H9 (cell line): ENCODE measurements at regions not wholly inside any gene's neighbourhood (a gene's known extent, or its start where the extent isn't known, plus 50 kb on each side); places are given as distances from the start of the nearest gene placed in this dataset.

Experiments used
- DNase-seq: peaks from one replicate; pipeline ENCODE4 v3.0.0-alpha.2; 2017
- H2AFZ ChIP-seq: one replicate; pipeline ENCODE4 v1.6.1; 2013; ENCODE audit warnings: mild to moderate bottlenecking, low read length, control low read depth, moderate library complexity
- H2AK5ac ChIP-seq: 2 replicates; pipeline ENCODE4 v1.6.1; 2013; ENCODE audit warnings: low read length, control low read depth, mixed read lengths; ENCODE audit not compliant: insufficient read length
- H2BK120ac ChIP-seq: one replicate; pipeline ENCODE4 v1.6.1; 2013; ENCODE audit warnings: low read depth, mild to moderate bottlenecking, low read length, control low read depth, inconsistent platforms; ENCODE audit not compliant: poor library complexity, severe bottlenecking
- H2BK12ac ChIP-seq: 2 replicates; pipeline ENCODE4 v1.6.1; 2013; ENCODE audit warnings: low read length, control low read depth, mixed read lengths, low read depth; ENCODE audit not compliant: insufficient read length
- H2BK15ac ChIP-seq: 2 replicates; pipeline ENCODE4 v1.6.1; 2013; ENCODE audit warnings: low read depth, low read length, control low read depth
- H2BK20ac ChIP-seq: one replicate; pipeline ENCODE4 v1.6.1; 2013; ENCODE audit warnings: low read depth, mild to moderate bottlenecking, low read length, control low read depth, inconsistent platforms; ENCODE audit not compliant: poor library complexity, severe bottlenecking
- H2BK5ac ChIP-seq: 2 replicates; pipeline ENCODE4 v1.6.1; 2013; ENCODE audit warnings: low read length, control low read depth, mixed read lengths; ENCODE audit not compliant: insufficient read length
- H3K14ac ChIP-seq: 2 replicates; pipeline ENCODE4 v1.6.1; 2013; ENCODE audit warnings: low read length, control low read depth; ENCODE audit not compliant: insufficient read depth
- H3K18ac ChIP-seq: 2 replicates; pipeline ENCODE4 v1.6.1; 2013; ENCODE audit warnings: low read depth, mild to moderate bottlenecking, mixed read lengths, low read length, control low read depth; ENCODE audit not compliant: insufficient read length
- H3K23ac ChIP-seq: 2 replicates; pipeline ENCODE4 v1.6.1; 2013; ENCODE audit warnings: low read length, control low read depth, mixed read lengths, low read depth; ENCODE audit not compliant: insufficient read length
- H3K23me2 ChIP-seq: 2 replicates; pipeline ENCODE4 v1.6.1; 2013; ENCODE audit warnings: low read depth, mild to moderate bottlenecking, mixed read lengths, low read length, control low read depth; ENCODE audit not compliant: insufficient read length, poor library complexity, severe bottlenecking
- H3K27ac ChIP-seq: 2 replicates; pipeline ENCODE4 v1.5.1; 2013; ENCODE audit warnings: low read length, control low read depth, mixed read lengths, low read depth; ENCODE audit not compliant: insufficient read length
- H3K27me3 ChIP-seq: 2 replicates; pipeline ENCODE4 v1.6.1; 2013; ENCODE audit warnings: low read length, control low read depth, inconsistent platforms; ENCODE audit not compliant: insufficient read depth
- H3K4ac ChIP-seq: 2 replicates; pipeline ENCODE4 v1.6.1; 2013; ENCODE audit warnings: low read depth, mild to moderate bottlenecking, control low read depth, inconsistent platforms, low read length, moderate library complexity
- H3K4me1 ChIP-seq: 2 replicates; pipeline ENCODE4 v1.6.1; 2013; ENCODE audit warnings: low read length, control low read depth, inconsistent platforms; ENCODE audit not compliant: insufficient read depth
- H3K4me2 ChIP-seq: 2 replicates; pipeline ENCODE4 v1.6.1; 2013; ENCODE audit warnings: low read length, control low read depth, mixed read lengths; ENCODE audit not compliant: insufficient read length, insufficient read depth
- H3K56ac ChIP-seq: 2 replicates; pipeline ENCODE4 v1.6.1; 2013; ENCODE audit warnings: low read depth, mild to moderate bottlenecking, mixed read lengths, low read length, control low read depth; ENCODE audit not compliant: insufficient read length
- H3K79me1 ChIP-seq: 2 replicates; pipeline ENCODE4 v1.6.1; 2013; ENCODE audit warnings: low read depth, mild to moderate bottlenecking, moderate library complexity, low read length, control low read depth, inconsistent platforms; ENCODE audit not compliant: insufficient read depth, poor library complexity, severe bottlenecking
- H3K79me2 ChIP-seq: 2 replicates; pipeline ENCODE4 v1.6.1; 2013; ENCODE audit warnings: low read length, control low read depth, inconsistent platforms; ENCODE audit not compliant: insufficient read depth
- H3K9ac ChIP-seq: 2 replicates; pipeline ENCODE4 v1.6.1; 2013; ENCODE audit warnings: low read length, control low read depth, mixed read lengths; ENCODE audit not compliant: insufficient read length; ENCODE audit errors: extremely low read depth
- H3K9me3 ChIP-seq: one replicate; pipeline ENCODE4 v1.6.1; 2013; ENCODE audit warnings: low read depth, low read length, inconsistent platforms; ENCODE audit not compliant: control insufficient read depth
- H3T11ph ChIP-seq: one replicate; pipeline ENCODE4 v1.6.1; 2013; ENCODE audit warnings: mild to moderate bottlenecking, low read length, control low read depth, inconsistent platforms
- H4K20me1 ChIP-seq: one replicate; pipeline ENCODE4 v1.6.1; 2013; ENCODE audit not compliant: control insufficient read depth, insufficient read length, insufficient read depth
- H4K5ac ChIP-seq: 2 replicates; pipeline ENCODE4 v1.6.1; 2013; ENCODE audit warnings: low read depth, mild to moderate bottlenecking, mixed read lengths, low read length, control low read depth; ENCODE audit not compliant: insufficient read length
- H4K8ac ChIP-seq: replicated peaks from 2 replicates; pipeline ENCODE4 v1.6.1; 2013; ENCODE audit warnings: low read length, control low read depth, mixed read lengths, low read depth; ENCODE audit not compliant: insufficient read length
- H4K91ac ChIP-seq: 2 replicates; pipeline ENCODE4 v1.6.1; 2013; ENCODE audit warnings: low read depth, mild to moderate bottlenecking, moderate library complexity, mixed read lengths, low read length, control low read depth; ENCODE audit not compliant: insufficient read length
- H3K27ac Mint-ChIP-seq, 3 experiments: 2 replicates in 2 of 3; 3 replicates in 1 of 3; pipeline ENCODE4 v1.8.0; 2020 to 2021; ENCODE audit warnings: mixed read lengths in 3 of 3, mild to moderate bottlenecking in 1 of 3, moderate library complexity in 1 of 3
- H3K27me3 Mint-ChIP-seq: 2 replicates; pipeline ENCODE4 v1.8.0; 2021; ENCODE audit warnings: low read depth, mild to moderate bottlenecking, moderate library complexity, mixed read lengths
- H3K36me3 Mint-ChIP-seq, 3 experiments: 2 replicates in 2 of 3; 3 replicates in 1 of 3; pipeline ENCODE4 v1.8.0; 2020 to 2021; ENCODE audit warnings: low read depth in 3 of 3, mixed read lengths in 3 of 3; ENCODE audit not compliant: insufficient read depth in 1 of 3
- H3K4me1 Mint-ChIP-seq, 2 experiments: 2 replicates each; pipeline ENCODE4 v1.8.0; 2020; ENCODE audit warnings: mixed read lengths in 2 of 2
- H3K4me3 Mint-ChIP-seq, 2 experiments: 2 replicates in 1 of 2; 3 replicates in 1 of 2; pipeline ENCODE4 v1.8.0; 2020 to 2021; ENCODE audit warnings: mild to moderate bottlenecking in 2 of 2, mixed read lengths in 2 of 2, moderate library complexity in 1 of 2
- H3K9me3 Mint-ChIP-seq, 2 experiments: 2 replicates in 1 of 2; 3 replicates in 1 of 2; pipeline ENCODE4 v1.8.0; 2020; ENCODE audit warnings: mild to moderate bottlenecking in 2 of 2, mixed read lengths in 2 of 2, moderate library complexity in 1 of 2
- CTCF ChIP-seq: fragments of 200-600 bp; sonication (generic); conservative IDR thresholded peaks from 3 replicates; pipeline ENCODE4 v1.8.0; 2021; ENCODE audit warnings: antibody characterized with exemption, mild to moderate bottlenecking
- WGBS: extraction: QIAGEN DNeasy Blood & Tissue Kit; methylation state at CpG from one replicate; pipeline ENCODE4 v1.1.7; 2013; ENCODE audit warnings: missing lambda C conversion rate, low lambda C conversion rate, mixed read lengths; ENCODE audit not compliant: insufficient read length; ENCODE audit errors: extremely low coverage; 5-methylcytosine and 5-hydroxymethylcytosine counted together

GRCh38 chr14:86027990-86028389 lies 498.0 kb downstream of the FLRT2 start:
- Mint-ChIP-seq H3K27ac (no peak overlapping the region), H3K9me3 (peaks cover 20 to 23% of the 10 kb centered on the region in 2 experiments), H3K27me3 (no peaks in the 10 kb centered on the region), H3K4me1 (peaks cover 3 to 4% of the 10 kb centered on the region in 2 experiments; a peak in 1 of 4 replicates), H3K36me3 (peaks cover 6 to 19% (median 14%) of the 10 kb centered on the region in 3 experiments), H3K4me3 (no peak overlapping the region)
- Histone ChIP-seq H4K8ac (no peak overlapping the region), H3K14ac (no peak overlapping the region), H4K5ac (no peak overlapping the region), H3K18ac (no peak overlapping the region), H3K4ac (no peak overlapping the region), H3K4me1 (no peaks in the 10 kb centered on the region), H3K56ac (no peak overlapping the region), H3K27ac (no peak overlapping the region), H2BK12ac (no peak overlapping the region), H2BK120ac (no peak overlapping the region), H3K4me2 (no peak overlapping the region), H2BK15ac (no peak overlapping the region), H2BK20ac (no peak overlapping the region), H3K79me2 (no peaks in the 10 kb centered on the region), H2BK5ac (no peak overlapping the region), H3K27me3 (no peaks in the 10 kb centered on the region), H4K91ac (no peak overlapping the region), H2AFZ (no peak overlapping the region), H4K20me1 (no peaks in the 10 kb centered on the region), H3K23ac (no peak overlapping the region), H3T11ph (no peak overlapping the region), H3K9me3 (peaks cover 5% of the 10 kb centered on the region), H3K23me2 (no peaks in the 10 kb centered on the region), H2AK5ac (no peak overlapping the region), H3K79me1 (no peaks in the 10 kb centered on the region), H3K9ac (no peak overlapping the region)
- no CpG with 5 or more reads among the region's 1 CpG for WGBS
- no peak for TF ChIP-seq CTCF
- no peak for DNase-seq
